Smooth muscle cell (in vitro differentiated cells): ENCODE measurements at regions not wholly inside any gene's neighbourhood (a gene's known extent, or its start where the extent isn't known, plus 50 kb on each side); places are given as distances from the start of the nearest gene placed in this dataset.

ENCODE experiments used
- DNase-seq: peaks from one replicate; lab custom pipeline; 2025; ENCODE audit not compliant: unreplicated experiment; lab: John Stamatoyannopoulos, UW
- H2AFZ ChIP-seq: fragments of 200-600 bp; sonication (generic); 2 replicates; pipeline ENCODE4 v1.6.0; 2016; ENCODE audit warnings: antibody characterized with exemption, low read depth, mild to moderate bottlenecking
- H3F3A ChIP-seq: fragments of 200-600 bp; sonication (generic); 2 replicates; pipeline ENCODE4 v1.6.0; 2017; ENCODE audit warnings: antibody characterized with exemption, low read depth
- H3K27ac ChIP-seq: fragments of 200-600 bp; sonication (generic); 2 replicates; pipeline ENCODE4 v1.5.1; 2016; ENCODE audit warnings: low read depth, mild to moderate bottlenecking
- H3K27me3 ChIP-seq: fragments of 200-600 bp; sonication (generic); 2 replicates; pipeline ENCODE4 v1.6.1; 2016; ENCODE audit warnings: low read depth, mild to moderate bottlenecking
- H3K36me3 ChIP-seq: fragments of 200-600 bp; sonication (generic); 2 replicates; pipeline ENCODE4 v1.5.1; 2016; ENCODE audit warnings: low read depth
- H3K4me1 ChIP-seq: fragments of 200-600 bp; sonication (generic); 2 replicates; pipeline ENCODE4 v1.5.1; 2016; ENCODE audit warnings: low read depth
- H3K4me2 ChIP-seq: fragments of 200-600 bp; sonication (generic); 2 replicates; pipeline ENCODE4 v1.6.0; 2016; ENCODE audit warnings: mild to moderate bottlenecking
- H3K4me3 ChIP-seq: fragments of 200-600 bp; sonication (generic); 2 replicates; pipeline ENCODE4 v1.5.1; 2016; ENCODE audit warnings: mild to moderate bottlenecking
- H3K79me2 ChIP-seq: fragments of 200-600 bp; sonication (generic); 2 replicates; pipeline ENCODE4 v1.6.0; 2016; ENCODE audit warnings: low read depth, mild to moderate bottlenecking
- H3K9ac ChIP-seq: fragments of 200-600 bp; sonication (generic); 2 replicates; pipeline ENCODE4 v1.6.0; 2016; ENCODE audit warnings: low read depth
- H3K9me3 ChIP-seq: fragments of 200-600 bp; sonication (generic); replicated peaks from 2 replicates; pipeline ENCODE4 v1.5.1; 2016; ENCODE audit warnings: low read depth
- H4K20me1 ChIP-seq: fragments of 200-600 bp; sonication (generic); 2 replicates; pipeline ENCODE4 v1.6.0; 2016; ENCODE audit warnings: low read depth
- CTCF ChIP-seq: fragments of 200-600 bp; sonication (generic); IDR thresholded peaks from 2 replicates; pipeline ENCODE4 v1.5.1; 2017; ENCODE audit warnings: borderline replicate concordance, mild to moderate bottlenecking, antibody characterized with exemption; ENCODE audit not compliant: insufficient read depth, poor library complexity, severe bottlenecking
- WGBS: methylation state at CpG from one replicate; pipeline ENCODE4 v1.1.7; 2016; ENCODE audit warnings: low lambda C conversion rate; 5-methylcytosine and 5-hydroxymethylcytosine counted together

DNA sequence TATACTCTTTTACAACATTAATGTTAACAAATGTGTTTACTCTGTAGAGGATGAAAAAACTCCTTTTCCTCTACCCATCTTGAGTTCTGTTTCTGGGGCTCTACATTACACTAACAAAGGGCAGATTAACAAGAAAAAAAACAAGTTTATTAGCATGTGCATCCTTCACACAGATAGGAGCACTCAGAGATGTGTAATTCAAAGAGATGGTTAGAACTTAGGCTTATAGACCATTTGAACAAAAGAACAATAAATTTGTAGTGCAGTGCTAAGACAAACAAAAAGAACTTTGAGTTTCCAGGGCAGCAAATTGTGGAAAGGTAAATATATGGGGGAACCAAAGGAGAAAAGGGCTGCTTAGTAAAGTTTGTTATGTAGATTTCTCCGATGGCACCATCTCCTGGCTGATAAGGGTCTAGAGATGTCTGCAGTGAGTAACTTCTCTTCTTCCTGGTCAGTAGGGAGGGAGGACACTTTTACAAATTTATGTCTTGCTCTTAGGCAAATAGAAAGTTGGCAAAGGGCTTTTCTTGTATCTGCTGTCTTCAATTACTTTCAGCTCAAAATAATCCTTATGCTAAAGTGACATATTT, 1249.9 kb upstream of the TENM3 start:
- no peaks in the 10 kb centered on the region for H3F3A ChIP-seq
- no peaks in the 10 kb centered on the region for H3K9me3 ChIP-seq
- WGBS, result 61% methylated on average over 1 of the region's 1 CpG
- H3K27ac ChIP-seq, result no peak overlapping the region
- DNase-seq, result no peak
- H4K20me1 ChIP-seq, result no peaks in the 10 kb centered on the region
- no peak for TF ChIP-seq CTCF
- no peak overlapping the region for H3K4me3 ChIP-seq
- no peak overlapping the region for H3K4me2 ChIP-seq
- no peaks in the 10 kb centered on the region for H3K79me2 ChIP-seq
- H3K36me3 ChIP-seq, result no peaks in the 10 kb centered on the region
- no peak overlapping the region for H3K9ac ChIP-seq
- peaks cover 3% of the 10 kb centered on the region for H3K4me1 ChIP-seq
- H2AFZ ChIP-seq, result no peak overlapping the region
- no peaks in the 10 kb centered on the region for H3K27me3 ChIP-seq

DNA sequence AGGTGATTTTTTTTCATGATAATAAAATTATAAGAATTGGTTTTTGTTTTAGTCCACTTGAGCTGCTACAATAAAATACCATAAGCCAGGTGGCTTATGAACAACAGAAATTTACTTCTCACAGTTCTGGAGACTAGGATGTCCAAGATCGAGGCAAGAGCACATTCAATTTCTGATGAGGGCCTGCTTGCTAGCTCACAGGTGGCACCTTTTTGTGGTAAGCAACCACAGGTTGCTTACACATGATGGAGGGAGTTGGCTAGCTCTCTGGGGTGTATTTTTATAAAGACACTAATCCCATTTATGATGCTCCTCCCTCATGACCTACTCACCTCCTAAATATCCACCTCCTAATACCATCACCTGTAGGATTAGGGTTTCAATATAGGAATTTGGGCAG, 1248.5 kb upstream of the TENM3 start:
- no peaks in the 10 kb centered on the region for H3K27me3 ChIP-seq
- no peaks in the 10 kb centered on the region for H3K79me2 ChIP-seq
- H3K27ac ChIP-seq, result no peak overlapping the region
- H3K9ac ChIP-seq, result no peak overlapping the region
- H3K9me3 ChIP-seq, result no peaks in the 10 kb centered on the region
- no peak overlapping the region for H2AFZ ChIP-seq
- no peaks in the 10 kb centered on the region for H3K36me3 ChIP-seq
- no peak overlapping the region for H3K4me2 ChIP-seq
- no peak for DNase-seq
- WGBS, result 93% methylated on average over 1 of the region's 1 CpG
- no peak overlapping the region for H3K4me3 ChIP-seq
- no peaks in the 10 kb centered on the region for H4K20me1 ChIP-seq
- no peak for TF ChIP-seq CTCF
- peaks cover 3% of the 10 kb centered on the region for H3K4me1 ChIP-seq
- H3F3A ChIP-seq, result no peaks in the 10 kb centered on the region

- no peak overlapping the region for H3K4me2 ChIP-seq
- TF ChIP-seq CTCF, result no peak
- 45% methylated on average over 2 of the region's 2 CpGs for WGBS
- no peaks in the 10 kb centered on the region for H3K79me2 ChIP-seq
- no peaks in the 10 kb centered on the region for H3F3A ChIP-seq
- H2AFZ ChIP-seq, result no peak overlapping the region
- no peaks in the 10 kb centered on the region for H4K20me1 ChIP-seq
- no peak overlapping the region for H3K27ac ChIP-seq
- no peaks in the 10 kb centered on the region for H3K4me1 ChIP-seq
- no peaks in the 10 kb centered on the region for H3K27me3 ChIP-seq
- no peaks in the 10 kb centered on the region for H3K9me3 ChIP-seq
- H3K36me3 ChIP-seq, result no peaks in the 10 kb centered on the region
- H3K9ac ChIP-seq, result no peak overlapping the region
- DNase-seq, result no peak
- H3K4me3 ChIP-seq, result no peak overlapping the region
Measured at GRCh38 chr4:180999217-180999616, 1244.0 kb upstream of the TENM3 start.

- no peak for TF ChIP-seq CTCF
Measured at GRCh38 chr4:181004056-181004455, 1239.1 kb upstream of the TENM3 start.

More at GRCh38 chr4:181004056-181004455, 1239.1 kb upstream of the TENM3 start:
- 88% methylated on average over 4 of the region's 4 CpGs for WGBS
- no peak overlapping the region for H3K27ac ChIP-seq
- no peak overlapping the region for H3K4me2 ChIP-seq
- no peak overlapping the region for H2AFZ ChIP-seq
- H3K79me2 ChIP-seq, result no peaks in the 10 kb centered on the region
- no peaks in the 10 kb centered on the region for H3K27me3 ChIP-seq
- no peaks in the 10 kb centered on the region for H3F3A ChIP-seq
- H3K9ac ChIP-seq, result no peak overlapping the region
- DNase-seq, result no peak
- H4K20me1 ChIP-seq, result no peaks in the 10 kb centered on the region
- H3K4me3 ChIP-seq, result no peak overlapping the region
- no peaks in the 10 kb centered on the region for H3K9me3 ChIP-seq
- no peaks in the 10 kb centered on the region for H3K4me1 ChIP-seq
- H3K36me3 ChIP-seq, result no peaks in the 10 kb centered on the region
